Hepatocyte (in vitro differentiated cells): ENCODE measurements at regions not wholly inside any gene's neighbourhood (a gene's known extent, or its start where the extent isn't known, plus 50 kb on each side); places are given as distances from the start of the nearest gene placed in this dataset.

Experiments
- DNase-seq: peaks from one replicate; pipeline ENCODE4 v3.0.0-alpha.2; 2016; ENCODE audit warnings: low spot score
- H2AFZ ChIP-seq: fragments of 200-600 bp; sonication (generic); 2 replicates; pipeline ENCODE4 v1.6.0; 2016; ENCODE audit warnings: antibody characterized with exemption, mild to moderate bottlenecking
- H3K27ac ChIP-seq: fragments of 200-600 bp; sonication (generic); 2 replicates; pipeline ENCODE4 v1.5.1; 2016; ENCODE audit warnings: mild to moderate bottlenecking
- H3K27me3 ChIP-seq: fragments of 200-600 bp; sonication (generic); 2 replicates; pipeline ENCODE4 v1.6.1; 2016
- H3K36me3 ChIP-seq: fragments of 200-600 bp; sonication (generic); replicated peaks from 2 replicates; pipeline ENCODE4 v1.5.1; 2016; ENCODE audit warnings: low read depth; ENCODE audit not compliant: insufficient read depth
- H3K4me1 ChIP-seq: fragments of 200-600 bp; sonication (generic); 2 replicates; pipeline ENCODE4 v1.5.1; 2016; ENCODE audit warnings: mild to moderate bottlenecking, moderate library complexity; ENCODE audit not compliant: insufficient read depth
- H3K4me2 ChIP-seq: fragments of 200-600 bp; sonication (generic); 2 replicates; pipeline ENCODE4 v1.6.0; 2016
- H3K4me3 ChIP-seq: fragments of 200-600 bp; sonication (generic); 2 replicates; pipeline ENCODE4 v1.5.1; 2016; ENCODE audit warnings: mild to moderate bottlenecking
- H3K79me2 ChIP-seq: fragments of 200-600 bp; sonication (generic); 2 replicates; pipeline ENCODE4 v1.6.0; 2017; ENCODE audit warnings: mild to moderate bottlenecking
- H3K9me2 ChIP-seq: fragments of 200-600 bp; sonication (generic); replicated peaks from 2 replicates; pipeline ENCODE4 v1.6.0; 2017; ENCODE audit warnings: mild to moderate bottlenecking; ENCODE audit not compliant: insufficient read depth
- H3K9me3 ChIP-seq: fragments of 200-600 bp; sonication (generic); 2 replicates; pipeline ENCODE4 v1.5.1; 2016; ENCODE audit warnings: low read depth, mild to moderate bottlenecking
- H4K20me1 ChIP-seq: fragments of 200-600 bp; sonication (generic); 2 replicates; pipeline ENCODE4 v1.6.0; 2016; ENCODE audit warnings: mild to moderate bottlenecking; ENCODE audit not compliant: insufficient read depth, poor library complexity, severe bottlenecking
- EZH2 ChIP-seq: fragments of 200-600 bp; sonication (generic); IDR thresholded peaks from 2 replicates; pipeline ENCODE4 v1.6.1; 2016; ENCODE audit warnings: antibody characterized with exemption, mild to moderate bottlenecking, borderline replicate concordance
- EZH2phosphoT487 ChIP-seq: fragments of 200-600 bp; sonication (generic); IDR thresholded peaks from one replicate; pipeline ENCODE4 v1.6.1; 2018; ENCODE audit warnings: antibody characterized with exemption, mild to moderate bottlenecking, low read depth, moderate library complexity; ENCODE audit not compliant: unreplicated experiment, severe bottlenecking
- WGBS: methylation state at CpG from one replicate; pipeline ENCODE4 v1.1.6; 2016; ENCODE audit warnings: low lambda C conversion rate; ENCODE audit errors: missing lambda C conversion rate; 5-methylcytosine and 5-hydroxymethylcytosine counted together
- TF ChIP-seq, protein P1 (sequence below): fragments of 200-600 bp; sonication (generic); IDR thresholded peaks from 2 replicates; pipeline ENCODE4 v1.5.1; 2016; ENCODE audit warnings: antibody characterized with exemption, mild to moderate bottlenecking; ENCODE audit not compliant: poor library complexity

DNA sequence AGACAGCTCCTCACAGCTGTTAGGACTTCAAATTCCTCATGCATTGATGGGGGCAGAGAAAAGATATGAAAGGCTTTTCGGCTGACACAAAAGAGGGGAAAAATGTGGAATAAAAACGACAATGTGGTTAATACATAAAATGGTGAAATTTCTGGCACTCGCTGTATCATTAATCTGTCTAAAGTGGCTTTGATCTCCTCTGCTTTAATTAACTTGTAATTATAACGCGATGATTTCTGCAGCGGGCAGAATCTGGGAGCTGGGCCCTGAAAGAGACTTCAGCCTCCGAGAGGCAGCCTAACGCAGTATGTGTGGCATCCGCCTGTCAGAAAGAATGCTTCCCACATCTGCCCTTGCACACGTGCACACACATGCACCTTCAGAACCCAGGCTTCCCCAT lies 144.1 kb upstream of the IGSF21 start:
- no peaks in the 10 kb centered on the region for H3K79me2 ChIP-seq
- WGBS: 76% methylated on average over 10 of the region's 10 CpGs
- H3K27ac ChIP-seq: no peak overlapping the region
- no peaks in the 10 kb centered on the region for H3K9me2 ChIP-seq
- H3K27me3 ChIP-seq: peaks cover 11% of the 10 kb centered on the region
- TF ChIP-seq EZH2 (no peak), EZH2phosphoT487 (no peak)
- TF ChIP-seq, protein P1, sequence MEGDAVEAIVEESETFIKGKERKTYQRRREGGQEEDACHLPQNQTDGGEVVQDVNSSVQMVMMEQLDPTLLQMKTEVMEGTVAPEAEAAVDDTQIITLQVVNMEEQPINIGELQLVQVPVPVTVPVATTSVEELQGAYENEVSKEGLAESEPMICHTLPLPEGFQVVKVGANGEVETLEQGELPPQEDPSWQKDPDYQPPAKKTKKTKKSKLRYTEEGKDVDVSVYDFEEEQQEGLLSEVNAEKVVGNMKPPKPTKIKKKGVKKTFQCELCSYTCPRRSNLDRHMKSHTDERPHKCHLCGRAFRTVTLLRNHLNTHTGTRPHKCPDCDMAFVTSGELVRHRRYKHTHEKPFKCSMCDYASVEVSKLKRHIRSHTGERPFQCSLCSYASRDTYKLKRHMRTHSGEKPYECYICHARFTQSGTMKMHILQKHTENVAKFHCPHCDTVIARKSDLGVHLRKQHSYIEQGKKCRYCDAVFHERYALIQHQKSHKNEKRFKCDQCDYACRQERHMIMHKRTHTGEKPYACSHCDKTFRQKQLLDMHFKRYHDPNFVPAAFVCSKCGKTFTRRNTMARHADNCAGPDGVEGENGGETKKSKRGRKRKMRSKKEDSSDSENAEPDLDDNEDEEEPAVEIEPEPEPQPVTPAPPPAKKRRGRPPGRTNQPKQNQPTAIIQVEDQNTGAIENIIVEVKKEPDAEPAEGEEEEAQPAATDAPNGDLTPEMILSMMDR: no peak
- DNase-seq: no peak
- H3K36me3 ChIP-seq: no peaks in the 10 kb centered on the region
- no peaks in the 10 kb centered on the region for H3K4me1 ChIP-seq
- no peaks in the 10 kb centered on the region for H3K9me3 ChIP-seq
- H3K4me3 ChIP-seq: no peak overlapping the region
- H3K4me2 ChIP-seq: no peak overlapping the region
- H4K20me1 ChIP-seq: no peaks in the 10 kb centered on the region
- no peak overlapping the region for H2AFZ ChIP-seq

DNA sequence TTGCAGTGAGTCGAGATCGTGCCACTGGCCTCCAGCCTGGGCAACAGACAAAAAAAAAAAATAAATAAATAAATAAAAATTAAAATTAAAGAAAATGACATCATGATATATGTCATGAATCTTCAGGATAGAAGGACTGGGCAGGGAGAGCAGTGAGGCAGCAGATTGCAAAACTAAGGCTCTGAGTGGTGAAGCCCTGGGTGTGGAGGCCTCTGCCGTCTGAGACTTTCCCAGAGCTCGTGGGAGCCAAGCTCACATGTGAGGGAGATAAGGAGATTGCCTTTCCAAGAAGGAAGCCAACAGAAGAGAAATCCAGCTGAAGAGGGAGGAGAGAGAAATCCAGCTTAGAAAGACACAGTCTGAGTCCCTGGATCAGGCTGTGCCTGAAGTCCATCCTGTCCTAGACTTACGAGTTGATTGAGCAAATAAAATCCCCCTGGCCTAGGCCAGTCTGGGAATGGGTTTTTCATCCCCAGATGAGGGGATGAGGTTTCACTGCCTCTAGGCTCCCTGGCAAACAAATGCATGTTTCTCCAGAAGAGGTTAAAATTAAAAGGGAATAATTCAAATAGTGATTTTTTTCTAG lies 142.0 kb upstream of the IGSF21 start:
- TF ChIP-seq, protein P1: no peak
- no peak for TF ChIP-seq EZH2
- no peak for TF ChIP-seq EZH2phosphoT487
- no peak overlapping the region for H2AFZ ChIP-seq
- 86% methylated on average over 5 of the region's 5 CpGs for WGBS
- H3K4me3 ChIP-seq: no peak overlapping the region
- no peak overlapping the region for H3K4me2 ChIP-seq
- H3K79me2 ChIP-seq: no peaks in the 10 kb centered on the region
- no peaks in the 10 kb centered on the region for H3K36me3 ChIP-seq
- H3K9me3 ChIP-seq: no peaks in the 10 kb centered on the region
- H3K9me2 ChIP-seq: no peaks in the 10 kb centered on the region
- H3K27ac ChIP-seq: no peak overlapping the region
- H3K27me3 ChIP-seq: peaks cover 9% of the 10 kb centered on the region
- DNase-seq: no peak
- H4K20me1 ChIP-seq: no peaks in the 10 kb centered on the region
- no peaks in the 10 kb centered on the region for H3K4me1 ChIP-seq

DNA sequence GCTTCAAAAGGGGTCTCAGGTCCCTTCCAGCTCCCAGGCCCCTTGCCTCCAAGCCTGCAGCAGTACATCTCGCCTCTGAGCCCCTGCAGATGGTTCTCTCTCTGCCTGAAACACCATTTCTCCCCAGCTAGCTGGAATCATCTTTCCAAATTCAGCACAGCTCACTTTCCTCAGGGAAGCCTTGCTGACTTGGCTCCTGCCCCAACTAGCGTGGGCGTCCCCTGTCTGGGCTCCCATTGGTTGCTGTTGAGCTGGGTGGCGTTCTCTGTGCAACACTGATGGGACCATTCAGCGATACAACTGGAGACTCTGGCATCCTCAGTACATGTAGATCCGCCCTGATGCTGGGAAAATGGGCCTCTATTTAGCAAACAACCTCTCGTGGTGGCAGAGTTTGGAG lies 141.3 kb upstream of the IGSF21 start:
- Histone ChIP-seq H2AFZ (no peak overlapping the region), H3K36me3 (no peaks in the 10 kb centered on the region), H3K4me2 (no peak overlapping the region), H3K4me3 (no peak overlapping the region), H3K27ac (no peak overlapping the region), H3K27me3 (peaks cover 4% of the 10 kb centered on the region), H4K20me1 (no peaks in the 10 kb centered on the region), H3K4me1 (no peaks in the 10 kb centered on the region), H3K9me2 (no peaks in the 10 kb centered on the region), H3K9me3 (no peaks in the 10 kb centered on the region), H3K79me2 (no peaks in the 10 kb centered on the region)
- WGBS: 69% methylated on average over 7 of the region's 7 CpGs
- DNase-seq: no peak
- TF ChIP-seq, protein P1: no peak
- TF ChIP-seq EZH2phosphoT487: no peak
- TF ChIP-seq EZH2: no peak
